ENCODE measurements at regions not wholly inside any gene's neighbourhood (a gene's known extent, or its start where the extent isn't known, plus 50 kb on each side); places are given as distances from the start of the nearest gene placed in this dataset.

DNA sequence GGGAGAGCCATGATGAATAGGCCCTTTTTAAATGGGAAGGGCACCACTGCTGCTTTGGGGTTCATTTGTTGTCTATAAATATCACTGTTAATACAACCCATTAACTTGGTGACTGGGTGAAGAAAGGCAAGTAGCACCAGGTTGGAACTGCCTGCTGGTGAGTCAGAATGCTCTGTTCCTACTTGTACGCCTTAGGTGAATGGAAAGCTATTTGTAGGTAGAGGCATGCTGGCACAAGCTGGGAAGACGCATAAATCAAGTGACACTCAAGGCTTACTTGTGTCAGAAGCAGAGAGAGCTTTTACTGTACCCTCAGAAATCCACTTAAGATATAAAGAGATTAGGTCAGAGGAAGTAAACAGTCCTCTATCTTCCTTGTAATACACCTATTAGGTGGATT lies 142.5 kb downstream of the TMX1 start:
- no peak overlapping the region for H3K9ac ChIP-seq (ENCODE audit: insufficient read depth, low read length)
- H3K27ac ChIP-seq (ENCODE audit: insufficient read depth, low read length), result no peak overlapping the region
- H3K4me2 ChIP-seq (ENCODE audit: extremely low read depth, insufficient read depth, low read length), result no peak overlapping the region
- no peaks in the 10 kb centered on the region for H3K79me2 ChIP-seq (ENCODE audit: control insufficient read depth, insufficient read depth, low read length)
- TF ChIP-seq, protein P1, sequence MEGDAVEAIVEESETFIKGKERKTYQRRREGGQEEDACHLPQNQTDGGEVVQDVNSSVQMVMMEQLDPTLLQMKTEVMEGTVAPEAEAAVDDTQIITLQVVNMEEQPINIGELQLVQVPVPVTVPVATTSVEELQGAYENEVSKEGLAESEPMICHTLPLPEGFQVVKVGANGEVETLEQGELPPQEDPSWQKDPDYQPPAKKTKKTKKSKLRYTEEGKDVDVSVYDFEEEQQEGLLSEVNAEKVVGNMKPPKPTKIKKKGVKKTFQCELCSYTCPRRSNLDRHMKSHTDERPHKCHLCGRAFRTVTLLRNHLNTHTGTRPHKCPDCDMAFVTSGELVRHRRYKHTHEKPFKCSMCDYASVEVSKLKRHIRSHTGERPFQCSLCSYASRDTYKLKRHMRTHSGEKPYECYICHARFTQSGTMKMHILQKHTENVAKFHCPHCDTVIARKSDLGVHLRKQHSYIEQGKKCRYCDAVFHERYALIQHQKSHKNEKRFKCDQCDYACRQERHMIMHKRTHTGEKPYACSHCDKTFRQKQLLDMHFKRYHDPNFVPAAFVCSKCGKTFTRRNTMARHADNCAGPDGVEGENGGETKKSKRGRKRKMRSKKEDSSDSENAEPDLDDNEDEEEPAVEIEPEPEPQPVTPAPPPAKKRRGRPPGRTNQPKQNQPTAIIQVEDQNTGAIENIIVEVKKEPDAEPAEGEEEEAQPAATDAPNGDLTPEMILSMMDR (conservative IDR thresholded peaks at IDR 0.05 in 1 of 2, IDR thresholded peaks at IDR 0.05 in 1 of 2; ENCODE audit: low read depth in 1 of 2, low read length in 2 of 2), result no peak
- TF ChIP-seq EZH2 (IDR thresholded peaks at IDR 0.05; ENCODE audit: low read length, missing control alignments), result no peak
- peaks cover 6% of the 10 kb centered on the region for H3K4me1 ChIP-seq (ENCODE audit: control insufficient read depth, extremely low read depth, insufficient read depth, low read length)
- no peaks in the 10 kb centered on the region for H3K9me3 ChIP-seq (ENCODE audit: control insufficient read depth, insufficient read depth, low read depth, low read length)
- H3K36me3 ChIP-seq (ENCODE audit: control insufficient read depth, insufficient read depth, low read length), result no peaks in the 10 kb centered on the region
- no peaks in the 10 kb centered on the region for H3K27me3 ChIP-seq (ENCODE audit: control insufficient read depth, insufficient read depth, low read length)
- H2AFZ ChIP-seq (ENCODE audit: low read length), result no peak overlapping the region
- H3K4me3 ChIP-seq (replicated peaks in 1 of 4; ENCODE audit: control extremely low read depth in 1 of 4, insufficient read depth in 1 of 4, low read depth in 3 of 4, low read length in 4 of 4), result no peak overlapping the region
- no peaks in the 10 kb centered on the region for H4K20me1 ChIP-seq (ENCODE audit: control insufficient read depth, extremely low read depth, insufficient read depth, low read length)
- no peak for DNase-seq (ENCODE audit: low read depth in 2 of 2)

DNA sequence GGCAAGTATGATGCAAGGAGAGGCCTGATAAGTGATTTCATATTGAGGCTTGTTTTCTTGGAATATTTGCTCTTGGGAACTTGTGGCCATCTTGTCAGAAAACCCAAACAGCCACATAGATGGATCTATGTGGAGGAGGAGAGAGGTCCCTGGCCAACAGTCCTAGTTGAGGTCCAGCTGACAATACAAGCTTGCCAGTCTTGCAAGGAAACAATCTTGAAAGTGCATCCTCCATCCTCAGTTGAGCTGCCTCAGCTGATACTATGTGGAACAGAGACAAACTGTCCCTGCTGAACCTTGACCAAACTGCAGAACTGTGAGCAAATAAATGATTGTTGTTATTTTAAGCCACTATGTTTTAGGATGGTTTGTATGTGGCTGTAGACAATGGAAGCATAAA lies 146.4 kb downstream of the TMX1 start:
- Histone ChIP-seq H3K4me1 (ENCODE audit: control insufficient read depth, extremely low read depth, insufficient read depth, low read length) (peaks cover 6% of the 10 kb centered on the region), H3K4me2 (ENCODE audit: extremely low read depth, insufficient read depth, low read length) (no peak overlapping the region), H3K27ac (ENCODE audit: insufficient read depth, low read length) (no peak overlapping the region), H3K9me3 (ENCODE audit: control insufficient read depth, insufficient read depth, low read depth, low read length) (no peaks in the 10 kb centered on the region), H2AFZ (ENCODE audit: low read length) (no peak overlapping the region), H3K36me3 (ENCODE audit: control insufficient read depth, insufficient read depth, low read length) (no peaks in the 10 kb centered on the region), H3K9ac (ENCODE audit: insufficient read depth, low read length) (no peak overlapping the region), H4K20me1 (ENCODE audit: control insufficient read depth, extremely low read depth, insufficient read depth, low read length) (no peaks in the 10 kb centered on the region), H3K27me3 (ENCODE audit: control insufficient read depth, insufficient read depth, low read length) (no peaks in the 10 kb centered on the region), H3K79me2 (ENCODE audit: control insufficient read depth, insufficient read depth, low read length) (no peaks in the 10 kb centered on the region), H3K4me3 (replicated peaks in 1 of 4; ENCODE audit: control extremely low read depth in 1 of 4, insufficient read depth in 1 of 4, low read depth in 3 of 4, low read length in 4 of 4) (no peak overlapping the region)
- DNase-seq (ENCODE audit: low read depth in 2 of 2), result no peak
- TF ChIP-seq, protein P1 (conservative IDR thresholded peaks at IDR 0.05 in 1 of 2, IDR thresholded peaks at IDR 0.05 in 1 of 2; ENCODE audit: low read depth in 1 of 2, low read length in 2 of 2), result no peak
- TF ChIP-seq EZH2 (IDR thresholded peaks at IDR 0.05; ENCODE audit: low read length, missing control alignments), result no peak

DNA sequence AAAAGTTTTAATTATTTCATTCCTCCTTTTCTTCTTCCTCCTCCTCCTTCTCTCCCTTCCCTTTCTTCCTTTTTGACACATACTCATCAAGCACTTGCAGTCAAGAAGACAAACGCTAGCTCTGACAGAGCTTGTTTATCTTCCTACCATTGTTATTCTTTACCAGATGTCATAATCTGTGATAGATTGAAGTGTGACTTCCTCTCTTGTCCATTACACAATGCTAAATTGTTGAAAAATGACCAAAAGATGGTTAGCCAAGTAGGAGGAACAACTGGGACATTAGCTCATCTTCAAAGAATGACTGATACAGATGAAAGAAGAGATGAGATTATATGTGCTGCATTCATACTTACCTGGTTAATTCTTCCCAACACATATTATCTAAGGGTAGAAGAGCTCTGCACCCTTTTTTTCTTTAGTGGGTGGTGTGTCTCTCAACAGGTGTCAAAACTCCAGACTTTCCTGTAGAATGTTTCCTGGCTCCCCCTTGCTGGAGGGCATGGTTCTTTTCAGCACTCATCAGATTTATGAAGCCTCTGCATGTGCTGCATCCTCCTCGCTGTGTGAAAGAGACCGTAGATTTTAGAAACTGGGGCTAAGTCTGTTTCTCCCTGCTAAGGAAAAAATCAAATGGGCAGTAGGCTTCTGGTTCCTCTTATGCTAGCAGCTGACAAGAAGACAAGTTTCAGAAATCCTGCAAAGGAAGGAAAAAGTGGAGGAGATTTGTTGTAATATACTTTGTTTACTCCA lies 147.1 kb downstream of the TMX1 start:
- no peak overlapping the region for H3K27ac ChIP-seq (ENCODE audit: insufficient read depth, low read length)
- H3K9ac ChIP-seq (ENCODE audit: insufficient read depth, low read length), result no peak overlapping the region
- peak; percentile 9 to 12 for DNase-seq (ENCODE audit: low read depth in 2 of 2)
- no peaks in the 10 kb centered on the region for H4K20me1 ChIP-seq (ENCODE audit: control insufficient read depth, extremely low read depth, insufficient read depth, low read length)
- no peaks in the 10 kb centered on the region for H3K36me3 ChIP-seq (ENCODE audit: control insufficient read depth, insufficient read depth, low read length)
- H3K9me3 ChIP-seq (ENCODE audit: control insufficient read depth, insufficient read depth, low read depth, low read length), result no peaks in the 10 kb centered on the region
- no peak overlapping the region for H3K4me2 ChIP-seq (ENCODE audit: extremely low read depth, insufficient read depth, low read length)
- peaks cover 6% of the 10 kb centered on the region for H3K4me1 ChIP-seq (ENCODE audit: control insufficient read depth, extremely low read depth, insufficient read depth, low read length)
- no peaks in the 10 kb centered on the region for H3K27me3 ChIP-seq (ENCODE audit: control insufficient read depth, insufficient read depth, low read length)
- no peak overlapping the region for H2AFZ ChIP-seq (ENCODE audit: low read length)
- TF ChIP-seq, protein P1 (conservative IDR thresholded peaks at IDR 0.05 in 1 of 2, IDR thresholded peaks at IDR 0.05 in 1 of 2; ENCODE audit: low read depth in 1 of 2, low read length in 2 of 2), result no peak
- no peak for TF ChIP-seq EZH2 (IDR thresholded peaks at IDR 0.05; ENCODE audit: low read length, missing control alignments)
- H3K4me3 ChIP-seq (replicated peaks in 1 of 4; ENCODE audit: control extremely low read depth in 1 of 4, insufficient read depth in 1 of 4, low read depth in 3 of 4, low read length in 4 of 4), result no peak overlapping the region
- no peaks in the 10 kb centered on the region for H3K79me2 ChIP-seq (ENCODE audit: control insufficient read depth, insufficient read depth, low read length)

All from fibroblast of lung (primary cell).